HEK293T (cell line): ENCODE measurements at regions not wholly inside any gene's neighbourhood (a gene's known extent, or its start where the extent isn't known, plus 50 kb on each side); places are given as distances from the start of the nearest gene placed in this dataset.
"Not testable (repeated sequence)": the region's sequence is repeated elsewhere in the genome, so short reads cannot be mapped to it uniquely, and the experiment has no call there.

Source experiments
- CTCF ChIA-PET: fragments of 350-600 bp; formaldehyde crosslinking; extraction: SDS; loops from one replicate; lab custom pipeline; 2021; ENCODE audit warnings: antibody characterized with exemption, inconsistent platforms; lab: Yijun Ruan, JAX
- POLR2A ChIA-PET: fragments of 350-600 bp; formaldehyde crosslinking; extraction: SDS; loops from one replicate; lab custom pipeline; 2020; ENCODE audit warnings: antibody characterized with exemption, inconsistent platforms; lab: Yijun Ruan, JAX
- DNase-seq: peaks from one replicate; pipeline ENCODE4 v3.0.0; 2012; ENCODE audit warnings: mixed read lengths; ENCODE audit errors: extremely low spot score
- ARNT ChIP-seq: fragments of 450-650 bp; IDR thresholded peaks from 2 replicates; pipeline ENCODE4 v1.6.1; 2017; ENCODE audit warnings: mild to moderate bottlenecking
- BHLHE40 ChIP-seq: fragments of 450-650 bp; IDR thresholded peaks from 2 replicates; pipeline ENCODE4 v1.6.1; 2016; ENCODE audit warnings: mild to moderate bottlenecking, moderate library complexity, borderline replicate concordance
- CTBP1 ChIP-seq: fragments of 450-650 bp; IDR thresholded peaks from 2 replicates; pipeline ENCODE4 v1.6.1; 2016; ENCODE audit warnings: borderline replicate concordance
- ELF4 ChIP-seq: fragments of 450-650 bp; IDR thresholded peaks from 2 replicates; pipeline ENCODE4 v1.6.1; 2017; ENCODE audit warnings: antibody characterized with exemption
- FOXA1 ChIP-seq: fragments of 450-650 bp; IDR thresholded peaks from 2 replicates; pipeline ENCODE4 v1.6.1; 2016; ENCODE audit warnings: mild to moderate bottlenecking
- FOXK2 ChIP-seq: fragments of 450-650 bp; IDR thresholded peaks from 2 replicates; pipeline ENCODE4 v1.6.1; 2016; ENCODE audit warnings: mild to moderate bottlenecking
- FOXM1 ChIP-seq: fragments of 450-650 bp; IDR thresholded peaks from 2 replicates; pipeline ENCODE4 v1.6.1; 2017; ENCODE audit warnings: mild to moderate bottlenecking, borderline replicate concordance
- HDGF ChIP-seq: fragments of 450-650 bp; IDR thresholded peaks from 2 replicates; pipeline ENCODE4 v1.6.1; 2017; ENCODE audit warnings: antibody characterized with exemption, borderline replicate concordance
- L3MBTL2 ChIP-seq: fragments of 450-650 bp; conservative IDR thresholded peaks from 2 replicates; pipeline ENCODE4 v1.6.1; 2016; ENCODE audit warnings: mild to moderate bottlenecking
- LEF1 ChIP-seq: fragments of 450-650 bp; IDR thresholded peaks from 2 replicates; pipeline ENCODE4 v1.6.1; 2017; ENCODE audit warnings: mild to moderate bottlenecking, borderline replicate concordance
- NFRKB ChIP-seq: fragments of 450-650 bp; IDR thresholded peaks from 2 replicates; pipeline ENCODE4 v1.6.1; 2016; ENCODE audit warnings: mild to moderate bottlenecking, moderate library complexity
- SP1 ChIP-seq: fragments of 450-650 bp; IDR thresholded peaks from 2 replicates; pipeline ENCODE4 v1.6.1; 2017
- SUZ12 ChIP-seq: fragments of 450-650 bp; IDR thresholded peaks from 2 replicates; pipeline ENCODE4 v1.6.1; 2016; ENCODE audit warnings: mild to moderate bottlenecking
- TARDBP ChIP-seq: fragments of 450-650 bp; IDR thresholded peaks from 2 replicates; pipeline ENCODE4 v1.6.1; 2016
- ZNF384 ChIP-seq: fragments of 450-650 bp; IDR thresholded peaks from 2 replicates; pipeline ENCODE4 v1.6.1; 2016
- TF ChIP-seq, protein P1 (sequence below): fragments of 450-650 bp; IDR thresholded peaks from 2 replicates; pipeline ENCODE4 v1.6.1; 2016

DNA sequence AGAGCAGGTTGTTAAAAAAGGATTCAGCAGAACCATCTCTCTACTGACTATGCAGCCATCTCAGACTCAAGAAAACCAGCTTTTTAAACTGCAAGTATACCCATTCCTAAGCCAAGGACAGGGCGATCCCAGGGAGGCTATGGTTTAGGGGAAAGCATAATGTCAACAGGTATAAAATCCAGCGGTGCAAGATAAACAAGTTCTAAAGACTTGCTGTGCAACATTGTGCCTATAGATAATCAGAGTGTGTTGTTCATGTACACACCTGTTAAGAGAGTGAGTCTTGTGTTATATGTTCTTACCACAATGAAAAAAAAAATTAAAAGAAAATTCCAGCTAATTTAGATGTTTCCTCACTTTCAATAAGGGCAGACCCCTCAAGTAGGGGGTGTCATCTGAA, 63.6 kb upstream of the DIRAS2 start:
- POLR2A ChIA-PET: no interaction called here
- CTCF ChIA-PET: interaction anchor here (1.0 kb wide), 1 partner anchor 50 kb away, joined by 3 read pairs; no protein-coding TSS in a partner anchor
- no peak for DNase-seq
- TF ChIP-seq FOXM1 (no peak), FOXK2 (no peak), CTBP1 (no peak), HDGF (no peak), NFRKB (no peak), ARNT (no peak)
- TF ChIP-seq, protein P1, sequence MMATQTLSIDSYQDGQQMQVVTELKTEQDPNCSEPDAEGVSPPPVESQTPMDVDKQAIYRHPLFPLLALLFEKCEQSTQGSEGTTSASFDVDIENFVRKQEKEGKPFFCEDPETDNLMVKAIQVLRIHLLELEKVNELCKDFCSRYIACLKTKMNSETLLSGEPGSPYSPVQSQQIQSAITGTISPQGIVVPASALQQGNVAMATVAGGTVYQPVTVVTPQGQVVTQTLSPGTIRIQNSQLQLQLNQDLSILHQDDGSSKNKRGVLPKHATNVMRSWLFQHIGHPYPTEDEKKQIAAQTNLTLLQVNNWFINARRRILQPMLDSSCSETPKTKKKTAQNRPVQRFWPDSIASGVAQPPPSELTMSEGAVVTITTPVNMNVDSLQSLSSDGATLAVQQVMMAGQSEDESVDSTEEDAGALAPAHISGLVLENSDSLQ: no peak

DNA sequence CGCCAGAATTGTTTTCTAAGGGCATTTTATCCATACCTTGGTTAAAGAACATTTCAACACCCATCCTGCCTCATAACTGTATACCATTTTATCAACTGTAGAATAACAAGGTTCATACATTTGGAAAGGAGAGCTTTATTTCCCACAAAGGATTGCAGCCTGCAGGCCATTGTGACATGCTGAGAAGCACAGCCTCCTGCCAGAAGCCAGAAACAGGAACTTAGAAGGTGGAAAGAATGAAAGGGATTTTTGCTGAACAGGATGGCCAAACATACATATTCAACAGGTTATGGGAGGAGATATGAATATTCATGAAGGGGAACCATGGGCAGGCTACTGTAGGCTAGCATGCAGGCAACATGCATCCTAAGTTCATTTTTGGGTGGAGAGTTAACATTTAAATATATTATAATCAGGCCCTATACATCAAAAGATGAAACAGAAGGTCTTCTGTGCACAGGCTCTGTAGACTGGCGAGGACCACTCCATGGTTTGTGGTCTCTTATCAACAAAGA, 59.9 kb upstream of the DIRAS2 start:
- CTCF ChIA-PET: no interaction called here
- DNase-seq: no peak
- POLR2A ChIA-PET: no interaction called here
- TF ChIP-seq SP1: no peak
- TF ChIP-seq L3MBTL2: no peak
- no peak for TF ChIP-seq BHLHE40
- TF ChIP-seq SUZ12: no peak
- no peak for TF ChIP-seq FOXK2
- TF ChIP-seq FOXA1: no peak
- no peak for TF ChIP-seq TARDBP
- no peak for TF ChIP-seq ELF4
- TF ChIP-seq, protein P1: no peak
- TF ChIP-seq ARNT: no peak
- TF ChIP-seq CTBP1: no peak
- TF ChIP-seq HDGF: no peak
- TF ChIP-seq LEF1: no peak
- TF ChIP-seq NFRKB: no peak

DNA sequence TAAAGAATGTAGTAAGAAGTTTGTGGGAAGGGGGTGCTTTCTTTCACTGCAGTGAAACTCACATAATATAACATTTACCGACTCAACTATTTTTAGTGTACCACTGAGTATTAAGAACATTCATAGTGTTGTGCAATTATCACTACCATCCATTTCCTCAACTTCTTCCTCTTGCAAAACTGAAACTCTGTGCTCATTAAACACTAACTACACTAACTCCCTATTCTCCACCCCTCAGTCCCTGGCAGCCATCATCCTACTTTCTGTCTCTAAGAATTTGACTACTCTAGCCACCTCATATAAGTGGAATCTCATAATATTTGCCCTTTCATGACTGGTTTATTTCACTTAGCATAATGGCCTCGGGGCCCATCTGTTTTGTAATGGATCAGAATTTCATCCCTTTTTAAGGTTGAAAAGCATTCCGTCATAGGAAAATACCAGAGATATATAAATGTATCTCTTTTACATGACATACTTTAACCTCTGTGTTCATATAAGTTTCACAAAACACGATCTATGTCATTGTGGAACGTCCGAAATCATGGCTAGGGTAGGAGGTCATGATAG, 56.3 kb upstream of the DIRAS2 start:
- TF ChIP-seq SP1 (no peak), CTBP1 (no peak), NFRKB (no peak)
- ChIA-PET CTCF (no interaction called here), POLR2A (no interaction called here)

DNA sequence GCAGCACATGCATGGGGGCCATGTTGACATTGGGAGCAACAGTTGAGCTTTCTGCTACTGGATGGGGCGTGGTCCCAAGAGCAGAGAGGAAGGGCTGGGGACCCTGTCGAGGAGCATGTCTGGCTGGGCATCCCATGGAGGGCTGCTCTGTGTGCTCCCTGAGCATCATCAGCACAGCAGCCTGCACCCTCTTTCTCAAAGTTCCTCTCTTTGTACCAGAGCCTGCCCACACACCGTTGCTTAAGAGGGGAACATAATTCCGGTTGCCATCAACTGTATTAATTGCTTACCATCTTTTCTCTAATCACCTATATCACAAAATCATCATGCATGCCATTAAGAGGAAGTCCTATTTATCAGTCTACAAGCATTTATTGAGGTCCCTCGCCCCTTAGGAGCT, 55.2 kb upstream of the DIRAS2 start:
- POLR2A ChIA-PET: no interaction called here
- CTCF ChIA-PET: no interaction called here
- TF ChIP-seq SP1: no peak
- TF ChIP-seq, protein P1: no peak
- no peak for TF ChIP-seq SUZ12
- no peak for TF ChIP-seq CTBP1
- no peak for TF ChIP-seq BHLHE40
- no peak for TF ChIP-seq ARNT
- TF ChIP-seq HDGF: no peak
- TF ChIP-seq TARDBP: no peak
- no peak for TF ChIP-seq LEF1
- no peak for TF ChIP-seq ELF4
- TF ChIP-seq ZNF384: no peak
- TF ChIP-seq L3MBTL2: no peak
- DNase-seq: no peak

More for the DNA sequence above, 56.3 kb upstream of the DIRAS2 start:
- DNase-seq: no peak

DNA sequence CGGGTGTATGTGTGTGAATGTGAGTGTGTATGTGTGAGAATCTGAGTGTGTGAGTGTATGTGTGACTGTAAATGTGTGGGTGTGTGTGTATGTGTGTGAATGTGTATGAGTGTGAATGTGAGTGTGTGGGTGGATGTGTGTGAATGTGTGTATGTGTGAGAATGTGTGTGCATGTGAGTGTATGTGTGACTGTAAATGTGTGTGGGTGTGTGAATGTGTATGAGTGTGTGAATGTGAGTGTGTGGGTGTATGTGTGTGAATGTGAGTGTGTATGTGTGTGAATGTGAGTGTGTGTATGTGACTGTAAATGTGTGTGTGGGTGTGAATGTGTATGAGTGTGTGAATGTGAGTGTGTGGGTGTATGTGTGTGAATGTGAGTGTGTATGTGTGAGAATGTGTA, 51.6 kb upstream of the DIRAS2 start:
- POLR2A ChIA-PET, CTCF ChIA-PET, DNase-seq: not testable (repeated sequence)
